H9 (cell line): ENCODE measurements at regions not wholly inside any gene's neighbourhood (a gene's known extent, or its start where the extent isn't known, plus 50 kb on each side); places are given as distances from the start of the nearest gene placed in this dataset.

Experiments
- DNase-seq: peaks from one replicate; pipeline ENCODE4 v3.0.0-alpha.2; 2017
- H2AFZ ChIP-seq: one replicate; pipeline ENCODE4 v1.6.1; 2013; ENCODE audit warnings: mild to moderate bottlenecking, low read length, control low read depth, moderate library complexity
- H2AK5ac ChIP-seq: 2 replicates; pipeline ENCODE4 v1.6.1; 2013; ENCODE audit warnings: low read length, control low read depth, mixed read lengths; ENCODE audit not compliant: insufficient read length
- H2BK120ac ChIP-seq: one replicate; pipeline ENCODE4 v1.6.1; 2013; ENCODE audit warnings: low read depth, mild to moderate bottlenecking, low read length, control low read depth, inconsistent platforms; ENCODE audit not compliant: poor library complexity, severe bottlenecking
- H2BK12ac ChIP-seq: 2 replicates; pipeline ENCODE4 v1.6.1; 2013; ENCODE audit warnings: low read length, control low read depth, mixed read lengths, low read depth; ENCODE audit not compliant: insufficient read length
- H2BK15ac ChIP-seq: 2 replicates; pipeline ENCODE4 v1.6.1; 2013; ENCODE audit warnings: low read depth, low read length, control low read depth
- H2BK20ac ChIP-seq: one replicate; pipeline ENCODE4 v1.6.1; 2013; ENCODE audit warnings: low read depth, mild to moderate bottlenecking, low read length, control low read depth, inconsistent platforms; ENCODE audit not compliant: poor library complexity, severe bottlenecking
- H2BK5ac ChIP-seq: 2 replicates; pipeline ENCODE4 v1.6.1; 2013; ENCODE audit warnings: low read length, control low read depth, mixed read lengths; ENCODE audit not compliant: insufficient read length
- H3K14ac ChIP-seq: 2 replicates; pipeline ENCODE4 v1.6.1; 2013; ENCODE audit warnings: low read length, control low read depth; ENCODE audit not compliant: insufficient read depth
- H3K18ac ChIP-seq: 2 replicates; pipeline ENCODE4 v1.6.1; 2013; ENCODE audit warnings: low read depth, mild to moderate bottlenecking, mixed read lengths, low read length, control low read depth; ENCODE audit not compliant: insufficient read length
- H3K23ac ChIP-seq: 2 replicates; pipeline ENCODE4 v1.6.1; 2013; ENCODE audit warnings: low read length, control low read depth, mixed read lengths, low read depth; ENCODE audit not compliant: insufficient read length
- H3K23me2 ChIP-seq: 2 replicates; pipeline ENCODE4 v1.6.1; 2013; ENCODE audit warnings: low read depth, mild to moderate bottlenecking, mixed read lengths, low read length, control low read depth; ENCODE audit not compliant: insufficient read length, poor library complexity, severe bottlenecking
- H3K27ac ChIP-seq: 2 replicates; pipeline ENCODE4 v1.5.1; 2013; ENCODE audit warnings: low read length, control low read depth, mixed read lengths, low read depth; ENCODE audit not compliant: insufficient read length
- H3K27me3 ChIP-seq: 2 replicates; pipeline ENCODE4 v1.6.1; 2013; ENCODE audit warnings: low read length, control low read depth, inconsistent platforms; ENCODE audit not compliant: insufficient read depth
- H3K4ac ChIP-seq: 2 replicates; pipeline ENCODE4 v1.6.1; 2013; ENCODE audit warnings: low read depth, mild to moderate bottlenecking, control low read depth, inconsistent platforms, low read length, moderate library complexity
- H3K4me1 ChIP-seq: 2 replicates; pipeline ENCODE4 v1.6.1; 2013; ENCODE audit warnings: low read length, control low read depth, inconsistent platforms; ENCODE audit not compliant: insufficient read depth
- H3K4me2 ChIP-seq: 2 replicates; pipeline ENCODE4 v1.6.1; 2013; ENCODE audit warnings: low read length, control low read depth, mixed read lengths; ENCODE audit not compliant: insufficient read length, insufficient read depth
- H3K56ac ChIP-seq: 2 replicates; pipeline ENCODE4 v1.6.1; 2013; ENCODE audit warnings: low read depth, mild to moderate bottlenecking, mixed read lengths, low read length, control low read depth; ENCODE audit not compliant: insufficient read length
- H3K79me1 ChIP-seq: 2 replicates; pipeline ENCODE4 v1.6.1; 2013; ENCODE audit warnings: low read depth, mild to moderate bottlenecking, moderate library complexity, low read length, control low read depth, inconsistent platforms; ENCODE audit not compliant: insufficient read depth, poor library complexity, severe bottlenecking
- H3K79me2 ChIP-seq: 2 replicates; pipeline ENCODE4 v1.6.1; 2013; ENCODE audit warnings: low read length, control low read depth, inconsistent platforms; ENCODE audit not compliant: insufficient read depth
- H3K9ac ChIP-seq: 2 replicates; pipeline ENCODE4 v1.6.1; 2013; ENCODE audit warnings: low read length, control low read depth, mixed read lengths; ENCODE audit not compliant: insufficient read length; ENCODE audit errors: extremely low read depth
- H3K9me3 ChIP-seq: one replicate; pipeline ENCODE4 v1.6.1; 2013; ENCODE audit warnings: low read depth, low read length, inconsistent platforms; ENCODE audit not compliant: control insufficient read depth
- H3T11ph ChIP-seq: one replicate; pipeline ENCODE4 v1.6.1; 2013; ENCODE audit warnings: mild to moderate bottlenecking, low read length, control low read depth, inconsistent platforms
- H4K20me1 ChIP-seq: one replicate; pipeline ENCODE4 v1.6.1; 2013; ENCODE audit not compliant: control insufficient read depth, insufficient read length, insufficient read depth
- H4K5ac ChIP-seq: 2 replicates; pipeline ENCODE4 v1.6.1; 2013; ENCODE audit warnings: low read depth, mild to moderate bottlenecking, mixed read lengths, low read length, control low read depth; ENCODE audit not compliant: insufficient read length
- H4K8ac ChIP-seq: replicated peaks from 2 replicates; pipeline ENCODE4 v1.6.1; 2013; ENCODE audit warnings: low read length, control low read depth, mixed read lengths, low read depth; ENCODE audit not compliant: insufficient read length
- H4K91ac ChIP-seq: 2 replicates; pipeline ENCODE4 v1.6.1; 2013; ENCODE audit warnings: low read depth, mild to moderate bottlenecking, moderate library complexity, mixed read lengths, low read length, control low read depth; ENCODE audit not compliant: insufficient read length
- H3K27ac Mint-ChIP-seq, 3 experiments: 2 replicates in 2 of 3; 3 replicates in 1 of 3; pipeline ENCODE4 v1.8.0; 2020 to 2021; ENCODE audit warnings: mixed read lengths in 3 of 3, mild to moderate bottlenecking in 1 of 3, moderate library complexity in 1 of 3
- H3K27me3 Mint-ChIP-seq: 2 replicates; pipeline ENCODE4 v1.8.0; 2021; ENCODE audit warnings: low read depth, mild to moderate bottlenecking, moderate library complexity, mixed read lengths
- H3K36me3 Mint-ChIP-seq, 3 experiments: 2 replicates in 2 of 3; 3 replicates in 1 of 3; pipeline ENCODE4 v1.8.0; 2020 to 2021; ENCODE audit warnings: low read depth in 3 of 3, mixed read lengths in 3 of 3; ENCODE audit not compliant: insufficient read depth in 1 of 3
- H3K4me1 Mint-ChIP-seq, 2 experiments: 2 replicates each; pipeline ENCODE4 v1.8.0; 2020; ENCODE audit warnings: mixed read lengths in 2 of 2
- H3K4me3 Mint-ChIP-seq, 2 experiments: 2 replicates in 1 of 2; 3 replicates in 1 of 2; pipeline ENCODE4 v1.8.0; 2020 to 2021; ENCODE audit warnings: mild to moderate bottlenecking in 2 of 2, mixed read lengths in 2 of 2, moderate library complexity in 1 of 2
- H3K9me3 Mint-ChIP-seq, 2 experiments: 2 replicates in 1 of 2; 3 replicates in 1 of 2; pipeline ENCODE4 v1.8.0; 2020; ENCODE audit warnings: mild to moderate bottlenecking in 2 of 2, mixed read lengths in 2 of 2, moderate library complexity in 1 of 2
- CTCF ChIP-seq: fragments of 200-600 bp; sonication (generic); conservative IDR thresholded peaks from 3 replicates; pipeline ENCODE4 v1.8.0; 2021; ENCODE audit warnings: antibody characterized with exemption, mild to moderate bottlenecking
- WGBS: extraction: QIAGEN DNeasy Blood & Tissue Kit; methylation state at CpG from one replicate; pipeline ENCODE4 v1.1.7; 2013; ENCODE audit warnings: missing lambda C conversion rate, low lambda C conversion rate, mixed read lengths; ENCODE audit not compliant: insufficient read length; ENCODE audit errors: extremely low coverage; 5-methylcytosine and 5-hydroxymethylcytosine counted together

GRCh38 chr11:122367809-122368231, 251.8 kb upstream of the BLID start:
- H3K27ac Mint-ChIP-seq = no peak overlapping the region
- DNase-seq = no peak
- H2BK15ac ChIP-seq = no peak overlapping the region
- no peaks in the 10 kb centered on the region for H4K20me1 ChIP-seq
- no CpG with 5 or more reads among the region's 6 CpGs for WGBS
- H2BK120ac ChIP-seq = no peak overlapping the region
- no peak for TF ChIP-seq CTCF
- H3K9ac ChIP-seq = no peak overlapping the region
- no peak overlapping the region for H2BK12ac ChIP-seq
- no peaks in the 10 kb centered on the region for H3K9me3 ChIP-seq
- H3K27ac ChIP-seq = no peak overlapping the region
- H4K91ac ChIP-seq = no peak overlapping the region
- H3K56ac ChIP-seq = no peak overlapping the region
- no peaks in the 10 kb centered on the region; the same call in 1 of the 2 replicates for H3K27me3 ChIP-seq
- no peaks in the 10 kb centered on the region; the same call in 1 of the 2 replicates for H3K27me3 Mint-ChIP-seq
- H3K18ac ChIP-seq = no peak overlapping the region
- no peaks in the 10 kb centered on the region for H3K23me2 ChIP-seq
- H2AFZ ChIP-seq = no peak overlapping the region
- no peak overlapping the region for H2BK20ac ChIP-seq
- H2BK5ac ChIP-seq = no peak overlapping the region
- H3K4me3 Mint-ChIP-seq = no peak overlapping the region
- no peak overlapping the region for H3K23ac ChIP-seq
- H3K79me2 ChIP-seq = no peaks in the 10 kb centered on the region
- H3K4me1 Mint-ChIP-seq = peaks cover 11 to 20% of the 10 kb centered on the region in 2 experiments
- no peak overlapping the region for H3T11ph ChIP-seq
- H3K4ac ChIP-seq = no peak overlapping the region
- no peaks in the 10 kb centered on the region for H3K36me3 Mint-ChIP-seq
- no peak overlapping the region for H2AK5ac ChIP-seq
- no peaks in the 10 kb centered on the region; the same call in 1 of the 2 replicates for H3K4me1 ChIP-seq
- no peak overlapping the region for H3K14ac ChIP-seq
- H3K9me3 Mint-ChIP-seq = no peaks in the 10 kb centered on the region
- no peak overlapping the region for H4K8ac ChIP-seq
- no peak overlapping the region for H3K4me2 ChIP-seq
- H3K79me1 ChIP-seq = no peaks in the 10 kb centered on the region
- no peak overlapping the region for H4K5ac ChIP-seq
